ENCODE measurements at regions not wholly inside any gene's neighbourhood (a gene's known extent, or its start where the extent isn't known, plus 50 kb on each side); places are given as distances from the start of the nearest gene placed in this dataset.
A peak's percentile ranks its signal among the peaks of the same experiment; 100 is the strongest.

GRCh38 chr16:35377142-35377541 lies 1917.7 kb downstream of the TP53TG3F start:
- no peaks in the 10 kb centered on the region for H3K9me3 ChIP-seq (replicated peaks in 1 of 3)
- DNase-seq = no peak
- H3K36me3 ChIP-seq (replicated peaks in 1 of 2) = no peaks in the 10 kb centered on the region
- WGBS, 4 donors = 37 to 41% (median 39%) methylated on average over 2 of the region's 2 CpGs
- no peaks in the 10 kb centered on the region for H3K4me1 ChIP-seq (replicated peaks in 1 of 2)
- H3K27ac ChIP-seq = no peak overlapping the region
- H3K4me3 ChIP-seq = no peak overlapping the region
- intact Hi-C loops (cut with DNase I) = no loop called here
- TF ChIP-seq POLR2A (IDR thresholded peaks at IDR 0.05) = no peak
- no peak for TF ChIP-seq CTCF (IDR thresholded peaks at IDR 0.05)
- no peaks in the 10 kb centered on the region for H3K27me3 ChIP-seq

GRCh38 chr16:35386619-35387018 lies 1927.2 kb downstream of the TP53TG3F start:
- Histone ChIP-seq H3K27ac (no peak overlapping the region), H3K36me3 (replicated peaks in 1 of 2) (no peaks in the 10 kb centered on the region), H3K27me3 (no peaks in the 10 kb centered on the region), H3K9me3 (replicated peaks in 1 of 3) (peaks cover 0 to 4% (median 0%) of the 10 kb centered on the region in 3 donors), H3K4me3 (no peak overlapping the region), H3K4me1 (replicated peaks in 1 of 2) (no peaks in the 10 kb centered on the region)
- TF ChIP-seq CTCF (IDR thresholded peaks at IDR 0.05) = no peak
- no peak for TF ChIP-seq POLR2A (IDR thresholded peaks at IDR 0.05)
- 48 to 51% (median 49%) methylated on average over 2 of the region's 2 CpGs for WGBS, 4 donors
- intact Hi-C loops (cut with DNase I) = no loop called here
- no peak for DNase-seq

DNA sequence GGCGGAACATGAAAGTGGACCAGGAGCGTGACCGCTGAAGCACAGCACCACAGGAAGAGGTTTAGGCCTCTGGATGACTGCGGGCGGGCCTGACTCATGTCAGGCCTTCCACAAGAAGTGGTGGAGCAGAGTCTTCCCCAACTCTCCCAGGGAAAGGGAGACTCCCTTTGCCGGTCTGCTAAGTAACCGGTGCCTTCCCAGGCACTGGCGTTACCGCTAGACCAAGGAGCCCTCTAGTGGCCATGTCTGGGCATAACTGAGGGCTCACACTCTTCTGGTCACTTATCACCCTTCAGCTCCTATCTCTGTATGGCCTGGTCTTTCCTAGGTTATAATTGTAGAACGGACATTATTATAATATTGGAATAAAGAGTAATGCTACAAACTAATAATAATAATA lies 1931.9 kb downstream of the TP53TG3F start:
- intact Hi-C loops (cut with DNase I) = no loop called here
- DNase-seq = peak in 6 of 7 donors; percentile 32 to 77 (median 56)
- no peak overlapping the region for H3K4me3 ChIP-seq
- H3K27ac ChIP-seq = no peak overlapping the region
- no peaks in the 10 kb centered on the region for H3K9me3 ChIP-seq (replicated peaks in 1 of 3)
- 33 to 47% (median 41%) methylated on average over 9 to 10 of the region's 10 CpGs for WGBS, 4 donors
- TF ChIP-seq POLR2A (IDR thresholded peaks at IDR 0.05) (no peak), CTCF (IDR thresholded peaks at IDR 0.05) (peak; percentile 23 to 55 (median 48))
- H3K4me1 ChIP-seq (replicated peaks in 1 of 2) = no peaks in the 10 kb centered on the region
- H3K27me3 ChIP-seq = no peaks in the 10 kb centered on the region
- H3K36me3 ChIP-seq (replicated peaks in 1 of 2) = no peaks in the 10 kb centered on the region

DNA sequence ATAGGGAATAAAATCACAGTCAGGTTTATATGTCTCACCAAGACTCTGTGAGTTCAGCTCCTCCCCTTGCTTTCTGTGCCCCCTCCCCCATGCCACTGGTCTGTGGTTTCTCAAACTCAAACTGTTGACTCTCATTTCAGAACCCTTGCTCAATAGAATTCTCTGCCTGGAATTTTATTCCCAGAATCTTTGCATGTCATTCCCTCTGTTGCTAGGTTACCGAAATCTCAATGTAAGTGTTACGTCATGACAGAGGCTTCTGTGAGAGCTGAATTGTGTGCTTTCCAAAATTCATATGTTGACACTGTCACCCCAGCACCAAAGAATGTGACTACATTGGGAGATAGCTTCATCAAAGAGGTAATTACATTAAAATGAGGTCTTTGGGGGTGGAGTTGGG lies 1938.8 kb downstream of the TP53TG3F start:
- no peak for TF ChIP-seq POLR2A (IDR thresholded peaks at IDR 0.05)
- TF ChIP-seq CTCF (IDR thresholded peaks at IDR 0.05) = no peak
- DNase-seq = no peak
- intact Hi-C loops (cut with DNase I) = no loop called here
- 61 to 76% (median 72%) methylated on average over 2 of the region's 2 CpGs for WGBS, 4 donors
- Histone ChIP-seq H3K27me3 (no peaks in the 10 kb centered on the region), H3K4me1 (replicated peaks in 1 of 2) (no peaks in the 10 kb centered on the region), H3K27ac (no peak overlapping the region), H3K9me3 (replicated peaks in 1 of 3) (no peaks in the 10 kb centered on the region), H3K36me3 (replicated peaks in 1 of 2) (no peaks in the 10 kb centered on the region), H3K4me3 (no peak overlapping the region)

Measured in adrenal gland (tissue), 9 donors.